COLO668 (cell line): ENCODE measurements at regions not wholly inside any gene's neighbourhood (a gene's known extent, or its start where the extent isn't known, plus 50 kb on each side); places are given as distances from the start of the nearest gene placed in this dataset.
A peak's percentile ranks its signal among the peaks of the same experiment; 100 is the strongest.
"Not testable (repeated sequence)": the region's sequence is repeated elsewhere in the genome, so short reads cannot be mapped to it uniquely, and the experiment has no call there.

ENCODE experiments used
- DNase-seq: peaks from one replicate; lab custom pipeline; 2025; ENCODE audit not compliant: unreplicated experiment; lab: John Stamatoyannopoulos, UW

- DNase-seq = no peak
Observed at GRCh38 chr3:159038405-159038804, 236.6 kb downstream of the MFSD1 start.

GRCh38 chr3:159039286-159039685, 237.4 kb downstream of the MFSD1 start:
- no peak for DNase-seq

- DNase-seq = peak; percentile 22
Observed at GRCh38 chr3:159045279-159045885, 243.5 kb downstream of the MFSD1 start.

GRCh38 chr3:159047361-159047760, 245.5 kb downstream of the MFSD1 start:
- no peak for DNase-seq

- DNase-seq = not testable (repeated sequence)
Observed at GRCh38 chr3:159052494-159052893, 250.6 kb downstream of the MFSD1 start.

GRCh38 chr3:159057621-159058020, 255.8 kb downstream of the MFSD1 start:
- no peak for DNase-seq

- DNase-seq = no peak
Observed at GRCh38 chr3:159058859-159059258, 257.0 kb downstream of the MFSD1 start.

GRCh38 chr3:159059395-159059794, 257.5 kb downstream of the MFSD1 start:
- no peak for DNase-seq

GRCh38 chr3:159062734-159063410, 261.0 kb downstream of the MFSD1 start:
- DNase-seq = no peak

GRCh38 chr3:159069091-159069490, 267.2 kb downstream of the MFSD1 start, which contains the start of gene IQCJ:
TSS of gene IQCJ (plus strand) at chr3:159069319.
- DNase-seq = no peak

GRCh38 chr3:159069866-159070425, 268.1 kb downstream of the MFSD1 start:
- DNase-seq = no peak

GRCh38 chr3:159074756-159075701, 273.2 kb downstream of the MFSD1 start:
- DNase-seq = no peak

- DNase-seq = no peak
Observed at GRCh38 chr3:159077860-159078259, 276.0 kb downstream of the MFSD1 start.

GRCh38 chr3:159080256-159080655, 278.4 kb downstream of the MFSD1 start:
- no peak for DNase-seq

- no peak for DNase-seq
Observed at GRCh38 chr3:159080821-159081220, 279.0 kb downstream of the MFSD1 start.

- no peak for DNase-seq
Observed at GRCh38 chr3:159082519-159082918, 280.7 kb downstream of the MFSD1 start.

GRCh38 chr3:159091936-159092335, 290.1 kb downstream of the MFSD1 start:
- DNase-seq = no peak

GRCh38 chr3:159102001-159102400, 300.1 kb downstream of the MFSD1 start:
- DNase-seq = no peak

GRCh38 chr3:159112724-159113123, 310.9 kb downstream of the MFSD1 start:
- DNase-seq = no peak

GRCh38 chr3:159113221-159113875, 311.5 kb downstream of the MFSD1 start:
- DNase-seq = no peak

GRCh38 chr3:159114582-159114981, 312.7 kb downstream of the MFSD1 start:
- no peak for DNase-seq
